BLaER1 treated with 17β-estradiol and CSF1 and Interleukin-3, amounts not matched to agents 10 nM and 100 nM (cell line): ENCODE measurements at regions not wholly inside any gene's neighbourhood (a gene's known extent, or its start where the extent isn't known, plus 50 kb on each side); places are given as distances from the start of the nearest gene placed in this dataset.

ENCODE experiments used
- H3K27ac ChIP-seq, 11 experiments: shearing (Covaris generic); formaldehyde crosslinking; 2 replicates each; pipeline ENCODE4 v1.8.1; 2022
- H3K27me3 ChIP-seq, 11 experiments: shearing (Covaris generic); formaldehyde crosslinking; 2 replicates each; pipeline ENCODE4 v1.8.1; 2022
- H3K36me3 ChIP-seq, 11 experiments: shearing (Covaris generic); formaldehyde crosslinking; 2 replicates each; pipeline ENCODE4 v1.8.1; 2022
- H3K4me1 ChIP-seq, 10 experiments: shearing (Covaris generic); formaldehyde crosslinking; 2 replicates each; pipeline ENCODE4 v1.8.1; 2022
- H3K4me2 ChIP-seq, 11 experiments: shearing (Covaris generic); formaldehyde crosslinking; 2 replicates each; pipeline ENCODE4 v1.8.1; 2022
- H3K4me3 ChIP-seq, 10 experiments: shearing (Covaris generic); formaldehyde crosslinking; 2 replicates each; pipeline ENCODE4 v1.8.1; 2022
- H3K9ac ChIP-seq, 11 experiments: shearing (Covaris generic); formaldehyde crosslinking; 2 replicates each; pipeline ENCODE4 v1.8.1; 2022
- H3K9me3 ChIP-seq, 11 experiments: shearing (Covaris generic); formaldehyde crosslinking; replicated peaks in 1 of 11; 2 replicates each; pipeline ENCODE4 v1.8.1; 2022
- H4K20me1 ChIP-seq, 11 experiments: shearing (Covaris generic); formaldehyde crosslinking; 2 replicates each; pipeline ENCODE4 v1.8.1; 2022
- Cebpa-rat ChIP-seq, 11 experiments: shearing (Covaris generic); IDR thresholded peaks; 2 replicates each; pipeline ENCODE4 v1.8.1; 2022

DNA sequence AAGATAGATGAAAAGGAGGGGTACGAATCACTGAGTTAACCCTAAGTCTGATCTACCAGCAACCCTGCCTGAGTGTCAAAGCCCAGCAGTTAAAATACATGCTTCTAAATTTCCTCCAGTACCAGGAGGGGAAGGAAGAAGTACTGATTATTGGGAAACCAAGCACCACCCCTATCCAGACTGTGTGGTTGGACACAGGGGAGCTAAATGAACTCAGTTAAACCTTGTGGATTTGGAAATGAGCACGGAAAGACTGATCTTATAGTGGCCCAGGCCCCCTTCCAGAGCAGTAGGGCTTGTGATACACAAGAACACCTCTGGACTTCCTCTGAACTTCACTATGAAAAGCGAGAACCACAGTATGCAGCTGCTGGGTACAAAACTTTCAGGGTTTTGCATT, 585.6 kb downstream of the MAFB start:
- Histone ChIP-seq H3K36me3 (no peaks in the 10 kb centered on the region), H3K27ac (peak overlapping the region in 5 of 11 experiments; percentile 12 to 41 (median 19); a peak in 4 of 22 replicates), H3K4me3 (peak overlapping the region in 3 of 10 experiments; percentile 5 to 23 (median 23); a peak in 5 of 20 replicates), H3K27me3 (no peaks in the 10 kb centered on the region), H3K9ac (no peak overlapping the region), H4K20me1 (no peaks in the 10 kb centered on the region), H3K4me1 (peaks cover 13 to 32% (median 24%) of the 10 kb centered on the region in 10 experiments), H3K4me2 (peak overlapping the region; percentile 4 to 69 (median 52); a peak in 21 of 22 replicates), H3K9me3 (peaks cover 22 to 40% (median 25%) of the 10 kb centered on the region in 11 experiments)
- no peak for TF ChIP-seq Cebpa-rat (IDR thresholded peaks at IDR 0.05)

- TF ChIP-seq Cebpa-rat (IDR thresholded peaks at IDR 0.05) = no peak
- no peak overlapping the region for H3K9ac ChIP-seq
- H3K27me3 ChIP-seq = no peaks in the 10 kb centered on the region
Observed at GRCh38 chr20:40101560-40101959, 587.5 kb downstream of the MAFB start.

GRCh38 chr20:40100261-40100660, 588.8 kb downstream of the MAFB start:
- Histone ChIP-seq H4K20me1 (no peaks in the 10 kb centered on the region), H3K4me1 (peaks cover 13 to 30% (median 23%) of the 10 kb centered on the region in 10 experiments), H3K27ac (no peak overlapping the region), H3K4me2 (no peak overlapping the region), H3K27me3 (no peaks in the 10 kb centered on the region), H3K9ac (no peak overlapping the region), H3K36me3 (no peaks in the 10 kb centered on the region), H3K4me3 (no peak overlapping the region), H3K9me3 (peaks cover 19 to 27% (median 24%) of the 10 kb centered on the region in 11 experiments)
- TF ChIP-seq Cebpa-rat (IDR thresholded peaks at IDR 0.05) = no peak

More at GRCh38 chr20:40101560-40101959, 587.5 kb downstream of the MAFB start:
- Histone ChIP-seq H3K4me1 (peaks cover 13 to 32% (median 24%) of the 10 kb centered on the region in 10 experiments), H3K27ac (no peak overlapping the region), H3K36me3 (no peaks in the 10 kb centered on the region), H3K4me2 (peak overlapping the region in 1 of 11 experiments; percentile 69; a peak in 1 of 22 replicates), H3K9me3 (peaks cover 22 to 40% (median 25%) of the 10 kb centered on the region in 11 experiments), H4K20me1 (no peaks in the 10 kb centered on the region), H3K4me3 (no peak overlapping the region)

DNA sequence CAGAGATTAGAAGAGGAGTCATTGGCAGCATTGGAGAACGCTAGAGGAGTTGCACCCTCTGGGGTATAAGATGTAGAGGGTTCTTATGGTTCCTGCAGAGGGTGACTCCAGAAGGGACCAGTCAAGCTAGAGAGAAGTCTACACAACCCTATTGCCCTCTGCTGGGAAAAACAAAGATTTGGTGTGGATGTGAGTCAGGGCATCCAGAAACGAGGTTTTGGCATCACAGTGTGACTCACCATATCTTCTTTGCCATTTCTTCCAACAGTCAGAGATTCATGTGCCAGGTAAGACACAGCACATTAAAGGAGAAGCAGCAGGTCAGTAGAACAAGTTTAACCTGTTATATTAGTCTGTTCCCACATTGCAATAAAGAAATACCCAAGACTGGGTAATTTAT, 598.8 kb downstream of the MAFB start:
- Histone ChIP-seq H3K4me1 (no peaks in the 10 kb centered on the region), H3K9ac (no peak overlapping the region), H4K20me1 (no peaks in the 10 kb centered on the region), H3K4me2 (peak overlapping the region in 1 of 11 experiments; percentile 26; a peak in 1 of 22 replicates), H3K4me3 (no peak overlapping the region), H3K27me3 (no peaks in the 10 kb centered on the region), H3K27ac (no peak overlapping the region), H3K36me3 (no peaks in the 10 kb centered on the region), H3K9me3 (peaks cover 0 to 14% (median 11%) of the 10 kb centered on the region in 11 experiments; a peak in 12 of 22 replicates)
- no peak for TF ChIP-seq Cebpa-rat (IDR thresholded peaks at IDR 0.05)

- Histone ChIP-seq H3K9ac (no peak overlapping the region), H3K36me3 (no peaks in the 10 kb centered on the region), H3K4me2 (no peak overlapping the region), H3K27ac (no peak overlapping the region), H3K4me1 (no peaks in the 10 kb centered on the region), H3K27me3 (no peaks in the 10 kb centered on the region), H4K20me1 (no peaks in the 10 kb centered on the region), H3K9me3 (peaks cover 0 to 14% (median 11%) of the 10 kb centered on the region in 11 experiments; a peak in 12 of 22 replicates), H3K4me3 (no peak overlapping the region)
- no peak for TF ChIP-seq Cebpa-rat (IDR thresholded peaks at IDR 0.05)
Observed at GRCh38 chr20:40087496-40087895, 601.5 kb downstream of the MAFB start.

DNA sequence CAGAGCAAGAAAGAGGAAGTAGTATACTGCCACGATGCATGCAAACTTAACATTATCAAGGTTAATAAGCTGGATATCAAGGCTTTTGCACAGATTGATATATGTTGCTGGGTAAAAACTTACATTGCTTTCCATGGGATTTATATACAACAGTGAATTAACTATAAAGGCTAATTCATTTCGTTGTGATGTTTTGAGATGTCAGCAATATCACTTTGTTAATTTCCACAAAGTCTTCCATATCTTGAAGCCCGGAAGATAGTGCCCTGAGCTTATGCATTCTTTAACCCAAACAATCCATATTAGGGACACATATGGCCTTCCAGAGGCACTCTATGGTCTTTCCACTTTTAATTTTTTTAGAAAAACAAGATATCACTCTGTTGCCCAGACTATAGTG, 603.5 kb downstream of the MAFB start:
- H3K9ac ChIP-seq = no peak overlapping the region
- TF ChIP-seq Cebpa-rat (IDR thresholded peaks at IDR 0.05) = no peak

GRCh38 chr20:40082436-40082835, 606.6 kb downstream of the MAFB start:
- Histone ChIP-seq H3K9ac (no peak overlapping the region), H3K9me3 (no peaks in the 10 kb centered on the region), H4K20me1 (no peaks in the 10 kb centered on the region), H3K27me3 (no peaks in the 10 kb centered on the region), H3K36me3 (no peaks in the 10 kb centered on the region), H3K4me1 (no peaks in the 10 kb centered on the region), H3K4me3 (no peak overlapping the region), H3K4me2 (no peak overlapping the region), H3K27ac (no peak overlapping the region)
- no peak for TF ChIP-seq Cebpa-rat (IDR thresholded peaks at IDR 0.05)

More for the DNA sequence above, 603.5 kb downstream of the MAFB start:
- H3K4me2 ChIP-seq = no peak overlapping the region
- no peaks in the 10 kb centered on the region for H3K9me3 ChIP-seq
- no peaks in the 10 kb centered on the region for H3K4me1 ChIP-seq
- H3K4me3 ChIP-seq = no peak overlapping the region
- H3K27ac ChIP-seq = no peak overlapping the region
- H3K36me3 ChIP-seq = no peaks in the 10 kb centered on the region
- H4K20me1 ChIP-seq = no peaks in the 10 kb centered on the region
- H3K27me3 ChIP-seq = no peaks in the 10 kb centered on the region

DNA sequence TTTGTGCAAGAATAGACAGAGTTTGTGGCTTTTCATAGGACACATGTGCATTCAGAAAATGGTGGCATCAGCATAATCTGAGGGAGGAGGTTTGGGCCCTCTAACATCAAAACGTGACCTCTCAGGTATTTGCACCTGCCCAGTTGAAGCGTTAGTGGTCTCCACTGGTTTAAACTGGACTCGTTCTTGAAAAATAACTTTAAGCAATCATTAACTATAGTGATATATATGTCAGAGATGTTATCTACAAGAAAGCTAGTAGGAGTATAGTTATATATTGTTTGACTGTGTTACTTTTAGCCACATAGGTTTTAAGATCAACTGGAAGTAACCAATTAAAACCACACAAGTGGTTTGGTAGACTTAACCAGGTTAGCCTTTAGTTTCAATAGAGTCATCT, 607.4 kb downstream of the MAFB start:
- no peak overlapping the region for H3K9ac ChIP-seq
- no peak overlapping the region for H3K27ac ChIP-seq
- TF ChIP-seq Cebpa-rat (IDR thresholded peaks at IDR 0.05) = no peak
- no peaks in the 10 kb centered on the region for H3K9me3 ChIP-seq
- no peak overlapping the region for H3K4me2 ChIP-seq
- H3K27me3 ChIP-seq = no peaks in the 10 kb centered on the region
- no peaks in the 10 kb centered on the region for H3K4me1 ChIP-seq
- no peak overlapping the region for H3K4me3 ChIP-seq
- H4K20me1 ChIP-seq = no peaks in the 10 kb centered on the region
- no peaks in the 10 kb centered on the region for H3K36me3 ChIP-seq

- Histone ChIP-seq H3K36me3 (no peaks in the 10 kb centered on the region), H3K4me2 (no peak overlapping the region), H3K4me3 (no peak overlapping the region), H3K4me1 (no peaks in the 10 kb centered on the region), H4K20me1 (no peaks in the 10 kb centered on the region), H3K27ac (no peak overlapping the region), H3K9ac (no peak overlapping the region), H3K9me3 (no peaks in the 10 kb centered on the region), H3K27me3 (no peaks in the 10 kb centered on the region)
- no peak for TF ChIP-seq Cebpa-rat (IDR thresholded peaks at IDR 0.05)
Observed at GRCh38 chr20:40080041-40080652, 608.9 kb downstream of the MAFB start.
